SIG-M5 (cell line): ENCODE measurements at regions not wholly inside any gene's neighbourhood (a gene's known extent, or its start where the extent isn't known, plus 50 kb on each side); places are given as distances from the start of the nearest gene placed in this dataset.
A peak's percentile ranks its signal among the peaks of the same experiment; 100 is the strongest.
"Not testable (repeated sequence)": the region's sequence is repeated elsewhere in the genome, so short reads cannot be mapped to it uniquely, and the experiment has no call there.

Experiments
- DNase-seq: peaks from one replicate; lab custom pipeline; 2025; lab: John Stamatoyannopoulos, UW

- no peak for DNase-seq
Observed at GRCh38 chr6:163701762-163702161, 287.2 kb downstream of the QKI start.

GRCh38 chr6:163698086-163698485, 283.6 kb downstream of the QKI start:
- no peak for DNase-seq

- DNase-seq = not testable (repeated sequence)
Observed at GRCh38 chr6:163696311-163696710, 281.8 kb downstream of the QKI start.

GRCh38 chr6:163695414-163695864, 280.9 kb downstream of the QKI start:
- no peak for DNase-seq

- no peak for DNase-seq
Observed at GRCh38 chr6:163694988-163695398, 280.5 kb downstream of the QKI start.

- DNase-seq = no peak
Observed at GRCh38 chr6:163694072-163694471, 279.6 kb downstream of the QKI start.

- no peak for DNase-seq
Observed at GRCh38 chr6:163691049-163691448, 276.5 kb downstream of the QKI start.

- DNase-seq = no peak
Observed at GRCh38 chr6:163688739-163689362, 274.3 kb downstream of the QKI start.

GRCh38 chr6:163687075-163687474, 272.6 kb downstream of the QKI start:
- no peak for DNase-seq

GRCh38 chr6:163686301-163686700, 271.8 kb downstream of the QKI start:
- no peak for DNase-seq

- no peak for DNase-seq
Observed at GRCh38 chr6:163683105-163683622, 268.6 kb downstream of the QKI start.

GRCh38 chr6:163679753-163680152, 265.2 kb downstream of the QKI start:
- DNase-seq = no peak

GRCh38 chr6:163679012-163679660, 264.6 kb downstream of the QKI start:
- DNase-seq = no peak

GRCh38 chr6:163675611-163676010, 261.1 kb downstream of the QKI start:
- no peak for DNase-seq

- DNase-seq = no peak
Observed at GRCh38 chr6:163672710-163673109, 258.2 kb downstream of the QKI start.

GRCh38 chr6:163671791-163672190, 257.3 kb downstream of the QKI start:
- DNase-seq = no peak

GRCh38 chr6:163671355-163671754, 256.8 kb downstream of the QKI start:
- DNase-seq = no peak

- DNase-seq = no peak
Observed at GRCh38 chr6:163670336-163670735, 255.8 kb downstream of the QKI start.

GRCh38 chr6:163668061-163668426, 253.5 kb downstream of the QKI start:
- DNase-seq = no peak

- DNase-seq = peak; percentile 87
Observed at GRCh38 chr6:163667372-163668060, 253.0 kb downstream of the QKI start.

- DNase-seq = no peak
Observed at GRCh38 chr6:163665464-163665863, 250.9 kb downstream of the QKI start.

- DNase-seq = no peak
Observed at GRCh38 chr6:163663575-163663974, 249.1 kb downstream of the QKI start.

GRCh38 chr6:163662604-163663225, 248.2 kb downstream of the QKI start:
- DNase-seq = no peak
